ENCODE measurements at regions not wholly inside any gene's neighbourhood (a gene's known extent, or its start where the extent isn't known, plus 50 kb on each side); places are given as distances from the start of the nearest gene placed in this dataset.

GRCh38 chr20:21780528-21780927, 75.1 kb downstream of the PAX1 start:
- H3K4ac ChIP-seq (ENCODE audit: low read depth, low read length), result no peak overlapping the region
- no peak overlapping the region for H2BK120ac ChIP-seq (ENCODE audit: low read depth, low read length, poor library complexity, severe bottlenecking)
- H3K4me1 ChIP-seq (ENCODE audit: insufficient read depth, low read length), result no peaks in the 10 kb centered on the region
- Mint-ChIP-seq H3K4me1 (peaks cover 11 to 13% of the 10 kb centered on the region in 2 experiments), H3K9me3 (peaks cover 0 to 4% of the 10 kb centered on the region in 2 experiments; a peak in 2 of 5 replicates), H3K36me3 (ENCODE audit: insufficient read depth in 1 of 3, low read depth in 3 of 3) (0 out of 7 replicates have a peak, but pooled peaks cover 0 to 2% (median 0%) of the 10 kb centered on the region in 3 experiments), H3K4me3 (no peak overlapping the region), H3K27me3 (ENCODE audit: low read depth) (peaks cover 26% of the 10 kb centered on the region), H3K27ac (no peak overlapping the region)
- no peak overlapping the region for H2AK5ac ChIP-seq (ENCODE audit: insufficient read length, low read length)
- DNase-seq, result no peak
- no peak overlapping the region for H3K56ac ChIP-seq (ENCODE audit: insufficient read length, low read depth, low read length)
- H2BK20ac ChIP-seq (ENCODE audit: low read depth, low read length, poor library complexity, severe bottlenecking), result no peak overlapping the region
- H2BK15ac ChIP-seq (ENCODE audit: low read depth, low read length), result no peak overlapping the region
- no peak overlapping the region for H3K23ac ChIP-seq (ENCODE audit: insufficient read length, low read depth, low read length)
- H3K18ac ChIP-seq (ENCODE audit: insufficient read length, low read depth, low read length), result no peak overlapping the region
- H3K9ac ChIP-seq (ENCODE audit: extremely low read depth, insufficient read length, low read length), result no peak overlapping the region
- no peaks in the 10 kb centered on the region for H4K20me1 ChIP-seq (ENCODE audit: control insufficient read depth, insufficient read depth, insufficient read length)
- H3K27me3 ChIP-seq (ENCODE audit: insufficient read depth, low read length), result no peaks in the 10 kb centered on the region
- no peak overlapping the region for H4K5ac ChIP-seq (ENCODE audit: insufficient read length, low read depth, low read length)
- H4K8ac ChIP-seq (replicated peaks; ENCODE audit: insufficient read length, low read depth, low read length), result no peak overlapping the region
- no peak overlapping the region for H3K14ac ChIP-seq (ENCODE audit: insufficient read depth, low read length)
- no CpG with 5 or more reads among the region's 4 CpGs for WGBS (ENCODE audit: extremely low coverage, insufficient read length, low lambda C conversion rate)
- H2BK12ac ChIP-seq (ENCODE audit: insufficient read length, low read depth, low read length), result no peak overlapping the region
- H4K91ac ChIP-seq (ENCODE audit: insufficient read length, low read depth, low read length), result no peak overlapping the region
- H3K9me3 ChIP-seq (ENCODE audit: control insufficient read depth, low read depth, low read length), result no peaks in the 10 kb centered on the region
- H3K4me2 ChIP-seq (ENCODE audit: insufficient read depth, insufficient read length, low read length), result no peak overlapping the region
- H2BK5ac ChIP-seq (ENCODE audit: insufficient read length, low read length), result no peak overlapping the region
- no peak overlapping the region for H2AFZ ChIP-seq (ENCODE audit: low read length)
- no peaks in the 10 kb centered on the region for H3K23me2 ChIP-seq (ENCODE audit: insufficient read length, low read depth, low read length, poor library complexity, severe bottlenecking)
- no peaks in the 10 kb centered on the region for H3K79me1 ChIP-seq (ENCODE audit: insufficient read depth, low read depth, low read length, poor library complexity, severe bottlenecking)
- no peak for TF ChIP-seq CTCF (conservative IDR thresholded peaks at IDR 0.05)
- H3K79me2 ChIP-seq (ENCODE audit: insufficient read depth, low read length), result no peaks in the 10 kb centered on the region
- no peak overlapping the region for H3T11ph ChIP-seq (ENCODE audit: low read length)
- H3K27ac ChIP-seq (ENCODE audit: insufficient read length, low read depth, low read length), result no peak overlapping the region

Measured in H9 (cell line).